ENCODE measurements at regions not wholly inside any gene's neighbourhood (a gene's known extent, or its start where the extent isn't known, plus 50 kb on each side); places are given as distances from the start of the nearest gene placed in this dataset.

- H2BK12ac ChIP-seq (ENCODE audit: low read length): no peak overlapping the region
- no peak overlapping the region for H4K91ac ChIP-seq (ENCODE audit: low read depth, low read length)
- H3K18ac ChIP-seq (ENCODE audit: low read length): no peak overlapping the region
- no peak for DNase-seq
- no peak overlapping the region for H2BK5ac ChIP-seq (ENCODE audit: low read depth, low read length, poor library complexity)
- no peaks in the 10 kb centered on the region for H3K27me3 ChIP-seq (ENCODE audit: insufficient read depth, low read length)
- no peaks in the 10 kb centered on the region for H3K4me1 ChIP-seq (ENCODE audit: control insufficient read depth in 1 of 2, insufficient read depth in 2 of 2, low read length in 2 of 2)
- H3K4ac ChIP-seq (ENCODE audit: low read depth, low read length): no peak overlapping the region
- no peaks in the 10 kb centered on the region for H3K79me2 ChIP-seq (ENCODE audit: control insufficient read depth, insufficient read depth, low read length, poor library complexity)
- no CpG with 5 or more reads among the region's 1 CpG for WGBS (ENCODE audit: extremely low coverage, insufficient coverage, insufficient read length)
- H3K79me1 ChIP-seq (ENCODE audit: low read length): no peaks in the 10 kb centered on the region
- no peak overlapping the region for H4K8ac ChIP-seq (ENCODE audit: low read depth, low read length)
- no peak overlapping the region for H3K14ac ChIP-seq (ENCODE audit: low read length)
- no peak overlapping the region for H3K27ac ChIP-seq (ENCODE audit: low read depth, low read length)
- no peak overlapping the region for H3K23ac ChIP-seq (ENCODE audit: low read length)
- no peak overlapping the region for H2AFZ ChIP-seq (ENCODE audit: insufficient read depth, low read length, poor library complexity)
- H2BK120ac ChIP-seq (ENCODE audit: insufficient read depth, low read length, poor library complexity): no peak overlapping the region
- H3K36me3 ChIP-seq (ENCODE audit: control insufficient read depth in 1 of 2, insufficient read depth in 2 of 2, low read length in 2 of 2): no peaks in the 10 kb centered on the region
- H4K12ac ChIP-seq (ENCODE audit: low read depth, low read length): no peak overlapping the region
- H3K9ac ChIP-seq (ENCODE audit: low read length): no peak overlapping the region
- no peak overlapping the region for H3K4me3 ChIP-seq (ENCODE audit: low read depth, low read length)
- H3K9me3 ChIP-seq (ENCODE audit: insufficient read depth, low read depth, low read length): no peaks in the 10 kb centered on the region
- no peak overlapping the region for H3K4me2 ChIP-seq (ENCODE audit: low read length)
- no peak overlapping the region for H2AK5ac ChIP-seq (ENCODE audit: low read length)
Observed at GRCh38 chr9:28528049-28528448, 954.8 kb upstream of the C9orf72 start.

GRCh38 chr9:28538132-28538531 lies 964.9 kb upstream of the C9orf72 start:
- no peak overlapping the region for H2BK5ac ChIP-seq (ENCODE audit: low read depth, low read length, poor library complexity)
- H3K79me1 ChIP-seq (ENCODE audit: low read length): no peaks in the 10 kb centered on the region

GRCh38 chr9:28539434-28540070 lies 966.3 kb upstream of the C9orf72 start:
- Histone ChIP-seq H3K27me3 (ENCODE audit: insufficient read depth, low read length) (no peaks in the 10 kb centered on the region), H4K91ac (ENCODE audit: low read depth, low read length) (no peak overlapping the region), H3K4me2 (ENCODE audit: low read length) (no peak overlapping the region), H2BK12ac (ENCODE audit: low read length) (no peak overlapping the region), H4K8ac (ENCODE audit: low read depth, low read length) (no peak overlapping the region), H3K79me1 (ENCODE audit: low read length) (no peaks in the 10 kb centered on the region), H2AK5ac (ENCODE audit: low read length) (no peak overlapping the region), H3K36me3 (ENCODE audit: control insufficient read depth in 1 of 2, insufficient read depth in 2 of 2, low read length in 2 of 2) (no peaks in the 10 kb centered on the region), H3K9ac (ENCODE audit: low read length) (no peak overlapping the region), H3K9me3 (ENCODE audit: insufficient read depth, low read depth, low read length) (no peaks in the 10 kb centered on the region), H2AFZ (ENCODE audit: insufficient read depth, low read length, poor library complexity) (no peak overlapping the region), H3K4me3 (ENCODE audit: low read depth, low read length) (no peak overlapping the region), H3K4ac (ENCODE audit: low read depth, low read length) (no peak overlapping the region), H2BK5ac (ENCODE audit: low read depth, low read length, poor library complexity) (no peak overlapping the region), H3K4me1 (ENCODE audit: control insufficient read depth in 1 of 2, insufficient read depth in 2 of 2, low read length in 2 of 2) (no peaks in the 10 kb centered on the region), H3K18ac (ENCODE audit: low read length) (no peak overlapping the region), H3K27ac (ENCODE audit: low read depth, low read length) (no peak overlapping the region), H3K14ac (ENCODE audit: low read length) (no peak overlapping the region), H4K12ac (ENCODE audit: low read depth, low read length) (no peak overlapping the region), H3K79me2 (ENCODE audit: control insufficient read depth, insufficient read depth, low read length, poor library complexity) (no peaks in the 10 kb centered on the region), H3K23ac (ENCODE audit: low read length) (no peak overlapping the region), H2BK120ac (ENCODE audit: insufficient read depth, low read length, poor library complexity) (no peak overlapping the region)
- WGBS (ENCODE audit: extremely low coverage, insufficient coverage, insufficient read length): no CpG with 5 or more reads among the region's 1 CpG
- DNase-seq: no peak

More at GRCh38 chr9:28538132-28538531, 964.9 kb upstream of the C9orf72 start:
- no peak overlapping the region for H2BK12ac ChIP-seq (ENCODE audit: low read length)
- H3K4me1 ChIP-seq (ENCODE audit: control insufficient read depth in 1 of 2, insufficient read depth in 2 of 2, low read length in 2 of 2): no peaks in the 10 kb centered on the region
- H2AFZ ChIP-seq (ENCODE audit: insufficient read depth, low read length, poor library complexity): no peak overlapping the region
- no peak overlapping the region for H4K91ac ChIP-seq (ENCODE audit: low read depth, low read length)
- no peaks in the 10 kb centered on the region for H3K36me3 ChIP-seq (ENCODE audit: control insufficient read depth in 1 of 2, insufficient read depth in 2 of 2, low read length in 2 of 2)
- H3K9ac ChIP-seq (ENCODE audit: low read length): no peak overlapping the region
- no peak overlapping the region for H3K14ac ChIP-seq (ENCODE audit: low read length)
- no peaks in the 10 kb centered on the region for H3K79me2 ChIP-seq (ENCODE audit: control insufficient read depth, insufficient read depth, low read length, poor library complexity)
- H3K4me3 ChIP-seq (ENCODE audit: low read depth, low read length): no peak overlapping the region
- H3K9me3 ChIP-seq (ENCODE audit: insufficient read depth, low read depth, low read length): no peaks in the 10 kb centered on the region
- WGBS (ENCODE audit: extremely low coverage, insufficient coverage, insufficient read length): no CpG with 5 or more reads among the region's 3 CpGs
- DNase-seq: no peak
- no peak overlapping the region for H3K27ac ChIP-seq (ENCODE audit: low read depth, low read length)
- no peak overlapping the region for H3K4ac ChIP-seq (ENCODE audit: low read depth, low read length)
- no peak overlapping the region for H2BK120ac ChIP-seq (ENCODE audit: insufficient read depth, low read length, poor library complexity)
- no peak overlapping the region for H3K18ac ChIP-seq (ENCODE audit: low read length)
- H2AK5ac ChIP-seq (ENCODE audit: low read length): no peak overlapping the region
- no peak overlapping the region for H3K4me2 ChIP-seq (ENCODE audit: low read length)
- no peaks in the 10 kb centered on the region for H3K27me3 ChIP-seq (ENCODE audit: insufficient read depth, low read length)
- H4K12ac ChIP-seq (ENCODE audit: low read depth, low read length): no peak overlapping the region
- H3K23ac ChIP-seq (ENCODE audit: low read length): no peak overlapping the region
- no peak overlapping the region for H4K8ac ChIP-seq (ENCODE audit: low read depth, low read length)

- H3K79me2 ChIP-seq (ENCODE audit: control insufficient read depth, insufficient read depth, low read length, poor library complexity): no peaks in the 10 kb centered on the region
- no peak overlapping the region for H3K14ac ChIP-seq (ENCODE audit: low read length)
- no peak overlapping the region for H4K12ac ChIP-seq (ENCODE audit: low read depth, low read length)
- H3K79me1 ChIP-seq (ENCODE audit: low read length): no peaks in the 10 kb centered on the region
- H2BK5ac ChIP-seq (ENCODE audit: low read depth, low read length, poor library complexity): no peak overlapping the region
- DNase-seq: no peak
- no peak overlapping the region for H3K9ac ChIP-seq (ENCODE audit: low read length)
- no peak overlapping the region for H3K4me2 ChIP-seq (ENCODE audit: low read length)
- H3K4ac ChIP-seq (ENCODE audit: low read depth, low read length): no peak overlapping the region
- no peaks in the 10 kb centered on the region for H3K9me3 ChIP-seq (ENCODE audit: insufficient read depth, low read depth, low read length)
- no peak overlapping the region for H4K8ac ChIP-seq (ENCODE audit: low read depth, low read length)
- H2BK120ac ChIP-seq (ENCODE audit: insufficient read depth, low read length, poor library complexity): no peak overlapping the region
- H3K36me3 ChIP-seq (ENCODE audit: control insufficient read depth in 1 of 2, insufficient read depth in 2 of 2, low read length in 2 of 2): no peaks in the 10 kb centered on the region
- no peak overlapping the region for H2AK5ac ChIP-seq (ENCODE audit: low read length)
- no peak overlapping the region for H2BK12ac ChIP-seq (ENCODE audit: low read length)
- no peak overlapping the region for H3K23ac ChIP-seq (ENCODE audit: low read length)
- H3K27ac ChIP-seq (ENCODE audit: low read depth, low read length): no peak overlapping the region
- no peaks in the 10 kb centered on the region for H3K4me1 ChIP-seq (ENCODE audit: control insufficient read depth in 1 of 2, insufficient read depth in 2 of 2, low read length in 2 of 2)
- no CpG with 5 or more reads among the region's 4 CpGs for WGBS (ENCODE audit: extremely low coverage, insufficient coverage, insufficient read length)
- H3K18ac ChIP-seq (ENCODE audit: low read length): no peak overlapping the region
- no peak overlapping the region for H4K91ac ChIP-seq (ENCODE audit: low read depth, low read length)
- no peaks in the 10 kb centered on the region for H3K27me3 ChIP-seq (ENCODE audit: insufficient read depth, low read length)
- no peak overlapping the region for H3K4me3 ChIP-seq (ENCODE audit: low read depth, low read length)
- no peak overlapping the region for H2AFZ ChIP-seq (ENCODE audit: insufficient read depth, low read length, poor library complexity)
Observed at GRCh38 chr9:28542928-28543327, 969.6 kb upstream of the C9orf72 start.
